ENCODE measurements at regions not wholly inside any gene's neighbourhood (a gene's known extent, or its start where the extent isn't known, plus 50 kb on each side); places are given as distances from the start of the nearest gene placed in this dataset.
A peak's percentile ranks its signal among the peaks of the same experiment; 100 is the strongest.

- Mint-ChIP-seq H3K36me3 (no peaks in the 10 kb centered on the region), H3K27ac (no peak overlapping the region), H3K9me3 (no peaks in the 10 kb centered on the region), H3K27me3 (no peaks in the 10 kb centered on the region), H3K4me1 (ENCODE audit: unreplicated experiment) (peaks cover 3% of the 10 kb centered on the region), H3K4me3 (no peak overlapping the region)
- TF ChIP-seq CTCF (conservative IDR thresholded peaks at IDR 0.05) = no peak
- no peak for DNase-seq (ENCODE audit: extremely low spot score, unreplicated experiment)
Measured at GRCh38 chr6:79307321-79308036, 73.0 kb upstream of the HMGN3 start.

- Mint-ChIP-seq H3K27me3 (no peaks in the 10 kb centered on the region), H3K4me3 (no peak overlapping the region), H3K9me3 (no peaks in the 10 kb centered on the region), H3K4me1 (ENCODE audit: unreplicated experiment) (peaks cover 16% of the 10 kb centered on the region), H3K27ac (no peak overlapping the region), H3K36me3 (no peaks in the 10 kb centered on the region)
- no peak for DNase-seq (ENCODE audit: extremely low spot score, unreplicated experiment)
- no peak for TF ChIP-seq CTCF (conservative IDR thresholded peaks at IDR 0.05)
Measured at GRCh38 chr6:79305020-79305419, 70.5 kb upstream of the HMGN3 start.

- no peak for DNase-seq (ENCODE audit: extremely low spot score, unreplicated experiment)
- H3K9me3 Mint-ChIP-seq = no peaks in the 10 kb centered on the region
- TF ChIP-seq CTCF (conservative IDR thresholded peaks at IDR 0.05) = no peak
- no peaks in the 10 kb centered on the region for H3K27me3 Mint-ChIP-seq
- H3K27ac Mint-ChIP-seq = no peak overlapping the region
- H3K36me3 Mint-ChIP-seq = no peaks in the 10 kb centered on the region
- H3K4me1 Mint-ChIP-seq (ENCODE audit: unreplicated experiment) = peaks cover 16% of the 10 kb centered on the region
- peak overlapping the region; percentile 0 for H3K4me3 Mint-ChIP-seq
Measured at GRCh38 chr6:79302341-79302740, 67.9 kb upstream of the HMGN3 start.

- Mint-ChIP-seq H3K9me3 (peaks cover under 1% of the 10 kb centered on the region), H3K27ac (peak overlapping the region; percentile 64), H3K36me3 (peaks cover under 1% of the 10 kb centered on the region), H3K4me3 (no peak overlapping the region), H3K27me3 (no peaks in the 10 kb centered on the region), H3K4me1 (ENCODE audit: unreplicated experiment) (peaks cover 16% of the 10 kb centered on the region)
- TF ChIP-seq CTCF (conservative IDR thresholded peaks at IDR 0.05) = no peak
- DNase-seq (ENCODE audit: extremely low spot score, unreplicated experiment) = no peak
Measured at GRCh38 chr6:79301290-79301689, 66.8 kb upstream of the HMGN3 start.

- no peaks in the 10 kb centered on the region for H3K27me3 Mint-ChIP-seq
- peaks cover 10% of the 10 kb centered on the region for H3K9me3 Mint-ChIP-seq
- peak overlapping the region; percentile 67 for H3K4me3 Mint-ChIP-seq
- peaks cover 6% of the 10 kb centered on the region for H3K36me3 Mint-ChIP-seq
- no peak for DNase-seq (ENCODE audit: extremely low spot score, unreplicated experiment)
- no peak for TF ChIP-seq CTCF (conservative IDR thresholded peaks at IDR 0.05)
- H3K27ac Mint-ChIP-seq = peak overlapping the region; percentile 71
- H3K4me1 Mint-ChIP-seq (ENCODE audit: unreplicated experiment) = peaks cover 6% of the 10 kb centered on the region
Measured at GRCh38 chr6:79296211-79296610, 61.7 kb upstream of the HMGN3 start.

All from type B pancreatic cell (in vitro differentiated cells).